H9 (cell line): ENCODE measurements at regions not wholly inside any gene's neighbourhood (a gene's known extent, or its start where the extent isn't known, plus 50 kb on each side); places are given as distances from the start of the nearest gene placed in this dataset.

Experiments used
- DNase-seq: peaks from one replicate; pipeline ENCODE4 v3.0.0-alpha.2; 2017
- H2AFZ ChIP-seq: one replicate; pipeline ENCODE4 v1.6.1; 2013; ENCODE audit warnings: mild to moderate bottlenecking, low read length, control low read depth, moderate library complexity
- H2AK5ac ChIP-seq: 2 replicates; pipeline ENCODE4 v1.6.1; 2013; ENCODE audit warnings: low read length, control low read depth, mixed read lengths; ENCODE audit not compliant: insufficient read length
- H2BK120ac ChIP-seq: one replicate; pipeline ENCODE4 v1.6.1; 2013; ENCODE audit warnings: low read depth, mild to moderate bottlenecking, low read length, control low read depth, inconsistent platforms; ENCODE audit not compliant: poor library complexity, severe bottlenecking
- H2BK12ac ChIP-seq: 2 replicates; pipeline ENCODE4 v1.6.1; 2013; ENCODE audit warnings: low read length, control low read depth, mixed read lengths, low read depth; ENCODE audit not compliant: insufficient read length
- H2BK15ac ChIP-seq: 2 replicates; pipeline ENCODE4 v1.6.1; 2013; ENCODE audit warnings: low read depth, low read length, control low read depth
- H2BK20ac ChIP-seq: one replicate; pipeline ENCODE4 v1.6.1; 2013; ENCODE audit warnings: low read depth, mild to moderate bottlenecking, low read length, control low read depth, inconsistent platforms; ENCODE audit not compliant: poor library complexity, severe bottlenecking
- H2BK5ac ChIP-seq: 2 replicates; pipeline ENCODE4 v1.6.1; 2013; ENCODE audit warnings: low read length, control low read depth, mixed read lengths; ENCODE audit not compliant: insufficient read length
- H3K14ac ChIP-seq: 2 replicates; pipeline ENCODE4 v1.6.1; 2013; ENCODE audit warnings: low read length, control low read depth; ENCODE audit not compliant: insufficient read depth
- H3K18ac ChIP-seq: 2 replicates; pipeline ENCODE4 v1.6.1; 2013; ENCODE audit warnings: low read depth, mild to moderate bottlenecking, mixed read lengths, low read length, control low read depth; ENCODE audit not compliant: insufficient read length
- H3K23ac ChIP-seq: 2 replicates; pipeline ENCODE4 v1.6.1; 2013; ENCODE audit warnings: low read length, control low read depth, mixed read lengths, low read depth; ENCODE audit not compliant: insufficient read length
- H3K23me2 ChIP-seq: 2 replicates; pipeline ENCODE4 v1.6.1; 2013; ENCODE audit warnings: low read depth, mild to moderate bottlenecking, mixed read lengths, low read length, control low read depth; ENCODE audit not compliant: insufficient read length, poor library complexity, severe bottlenecking
- H3K27ac ChIP-seq: 2 replicates; pipeline ENCODE4 v1.5.1; 2013; ENCODE audit warnings: low read length, control low read depth, mixed read lengths, low read depth; ENCODE audit not compliant: insufficient read length
- H3K27me3 ChIP-seq: 2 replicates; pipeline ENCODE4 v1.6.1; 2013; ENCODE audit warnings: low read length, control low read depth, inconsistent platforms; ENCODE audit not compliant: insufficient read depth
- H3K4ac ChIP-seq: 2 replicates; pipeline ENCODE4 v1.6.1; 2013; ENCODE audit warnings: low read depth, mild to moderate bottlenecking, control low read depth, inconsistent platforms, low read length, moderate library complexity
- H3K4me1 ChIP-seq: 2 replicates; pipeline ENCODE4 v1.6.1; 2013; ENCODE audit warnings: low read length, control low read depth, inconsistent platforms; ENCODE audit not compliant: insufficient read depth
- H3K4me2 ChIP-seq: 2 replicates; pipeline ENCODE4 v1.6.1; 2013; ENCODE audit warnings: low read length, control low read depth, mixed read lengths; ENCODE audit not compliant: insufficient read length, insufficient read depth
- H3K56ac ChIP-seq: 2 replicates; pipeline ENCODE4 v1.6.1; 2013; ENCODE audit warnings: low read depth, mild to moderate bottlenecking, mixed read lengths, low read length, control low read depth; ENCODE audit not compliant: insufficient read length
- H3K79me1 ChIP-seq: 2 replicates; pipeline ENCODE4 v1.6.1; 2013; ENCODE audit warnings: low read depth, mild to moderate bottlenecking, moderate library complexity, low read length, control low read depth, inconsistent platforms; ENCODE audit not compliant: insufficient read depth, poor library complexity, severe bottlenecking
- H3K79me2 ChIP-seq: 2 replicates; pipeline ENCODE4 v1.6.1; 2013; ENCODE audit warnings: low read length, control low read depth, inconsistent platforms; ENCODE audit not compliant: insufficient read depth
- H3K9ac ChIP-seq: 2 replicates; pipeline ENCODE4 v1.6.1; 2013; ENCODE audit warnings: low read length, control low read depth, mixed read lengths; ENCODE audit not compliant: insufficient read length; ENCODE audit errors: extremely low read depth
- H3K9me3 ChIP-seq: one replicate; pipeline ENCODE4 v1.6.1; 2013; ENCODE audit warnings: low read depth, low read length, inconsistent platforms; ENCODE audit not compliant: control insufficient read depth
- H3T11ph ChIP-seq: one replicate; pipeline ENCODE4 v1.6.1; 2013; ENCODE audit warnings: mild to moderate bottlenecking, low read length, control low read depth, inconsistent platforms
- H4K20me1 ChIP-seq: one replicate; pipeline ENCODE4 v1.6.1; 2013; ENCODE audit not compliant: control insufficient read depth, insufficient read length, insufficient read depth
- H4K5ac ChIP-seq: 2 replicates; pipeline ENCODE4 v1.6.1; 2013; ENCODE audit warnings: low read depth, mild to moderate bottlenecking, mixed read lengths, low read length, control low read depth; ENCODE audit not compliant: insufficient read length
- H4K8ac ChIP-seq: replicated peaks from 2 replicates; pipeline ENCODE4 v1.6.1; 2013; ENCODE audit warnings: low read length, control low read depth, mixed read lengths, low read depth; ENCODE audit not compliant: insufficient read length
- H4K91ac ChIP-seq: 2 replicates; pipeline ENCODE4 v1.6.1; 2013; ENCODE audit warnings: low read depth, mild to moderate bottlenecking, moderate library complexity, mixed read lengths, low read length, control low read depth; ENCODE audit not compliant: insufficient read length
- H3K27ac Mint-ChIP-seq, 3 experiments: 2 replicates in 2 of 3; 3 replicates in 1 of 3; pipeline ENCODE4 v1.8.0; 2020 to 2021; ENCODE audit warnings: mixed read lengths in 3 of 3, mild to moderate bottlenecking in 1 of 3, moderate library complexity in 1 of 3
- H3K27me3 Mint-ChIP-seq: 2 replicates; pipeline ENCODE4 v1.8.0; 2021; ENCODE audit warnings: low read depth, mild to moderate bottlenecking, moderate library complexity, mixed read lengths
- H3K36me3 Mint-ChIP-seq, 3 experiments: 2 replicates in 2 of 3; 3 replicates in 1 of 3; pipeline ENCODE4 v1.8.0; 2020 to 2021; ENCODE audit warnings: low read depth in 3 of 3, mixed read lengths in 3 of 3; ENCODE audit not compliant: insufficient read depth in 1 of 3
- H3K4me1 Mint-ChIP-seq, 2 experiments: 2 replicates each; pipeline ENCODE4 v1.8.0; 2020; ENCODE audit warnings: mixed read lengths in 2 of 2
- H3K4me3 Mint-ChIP-seq, 2 experiments: 2 replicates in 1 of 2; 3 replicates in 1 of 2; pipeline ENCODE4 v1.8.0; 2020 to 2021; ENCODE audit warnings: mild to moderate bottlenecking in 2 of 2, mixed read lengths in 2 of 2, moderate library complexity in 1 of 2
- H3K9me3 Mint-ChIP-seq, 2 experiments: 2 replicates in 1 of 2; 3 replicates in 1 of 2; pipeline ENCODE4 v1.8.0; 2020; ENCODE audit warnings: mild to moderate bottlenecking in 2 of 2, mixed read lengths in 2 of 2, moderate library complexity in 1 of 2
- CTCF ChIP-seq: fragments of 200-600 bp; sonication (generic); conservative IDR thresholded peaks from 3 replicates; pipeline ENCODE4 v1.8.0; 2021; ENCODE audit warnings: antibody characterized with exemption, mild to moderate bottlenecking
- WGBS: extraction: QIAGEN DNeasy Blood & Tissue Kit; methylation state at CpG from one replicate; pipeline ENCODE4 v1.1.7; 2013; ENCODE audit warnings: missing lambda C conversion rate, low lambda C conversion rate, mixed read lengths; ENCODE audit not compliant: insufficient read length; ENCODE audit errors: extremely low coverage; 5-methylcytosine and 5-hydroxymethylcytosine counted together

- no peak for TF ChIP-seq CTCF
- no peak overlapping the region for H3K4me3 Mint-ChIP-seq
- DNase-seq = no peak
- H3K14ac ChIP-seq = no peak overlapping the region
- no peaks in the 10 kb centered on the region for H3K9me3 ChIP-seq
- H4K8ac ChIP-seq = no peak overlapping the region
- no peak overlapping the region for H2BK5ac ChIP-seq
- H3K36me3 Mint-ChIP-seq = no peaks in the 10 kb centered on the region; a peak in 1 of 7 replicates
- no peaks in the 10 kb centered on the region for H3K27me3 Mint-ChIP-seq
- H3K56ac ChIP-seq = no peak overlapping the region
- H2BK15ac ChIP-seq = no peak overlapping the region
- H3K79me1 ChIP-seq = no peaks in the 10 kb centered on the region
- H2BK20ac ChIP-seq = no peak overlapping the region
- H2AK5ac ChIP-seq = no peak overlapping the region
- no peak overlapping the region for H2BK120ac ChIP-seq
- WGBS = no CpG with 5 or more reads among the region's 1 CpG
- H3K4me2 ChIP-seq = no peak overlapping the region
- no peaks in the 10 kb centered on the region for H3K27me3 ChIP-seq
- no peak overlapping the region for H4K5ac ChIP-seq
- H3K18ac ChIP-seq = no peak overlapping the region
- no peaks in the 10 kb centered on the region for H3K4me1 Mint-ChIP-seq
- no peak overlapping the region for H2AFZ ChIP-seq
- H3K4ac ChIP-seq = no peak overlapping the region
- no peak overlapping the region for H4K91ac ChIP-seq
- no peaks in the 10 kb centered on the region for H4K20me1 ChIP-seq
- H3K4me1 ChIP-seq = no peaks in the 10 kb centered on the region
- no peak overlapping the region for H3K9ac ChIP-seq
- H3K23me2 ChIP-seq = no peaks in the 10 kb centered on the region
- no peak overlapping the region for H3K23ac ChIP-seq
- H3K79me2 ChIP-seq = no peaks in the 10 kb centered on the region
- H3K27ac Mint-ChIP-seq = no peak overlapping the region
- H3T11ph ChIP-seq = no peak overlapping the region
- H3K27ac ChIP-seq = no peak overlapping the region
- H3K9me3 Mint-ChIP-seq = peaks cover 5 to 7% of the 10 kb centered on the region in 2 experiments; a peak in 3 of 5 replicates
- H2BK12ac ChIP-seq = no peak overlapping the region
Observed at GRCh38 chrX:4978613-4979012, 1250.1 kb downstream of the NLGN4X start.
